Stimulated activated CD8-positive, alpha-beta memory T cell treated with anti-CD3 and anti-CD28 coated beads, Interleukin-7, amount 100 ng/mL, for 48 hours (primary cell): ENCODE measurements at regions not wholly inside any gene's neighbourhood (a gene's known extent, or its start where the extent isn't known, plus 50 kb on each side); places are given as distances from the start of the nearest gene placed in this dataset.
"Not testable (repeated sequence)": the region's sequence is repeated elsewhere in the genome, so short reads cannot be mapped to it uniquely, and the experiment has no call there.

Experiments
- DNase-seq, 2 donors: peaks; one replicate each; pipeline ENCODE4 v3.0.0-alpha.2; 2020; ENCODE audit warnings: low read depth in 1 of 2; ENCODE audit errors: extremely low read depth in 1 of 2

DNA sequence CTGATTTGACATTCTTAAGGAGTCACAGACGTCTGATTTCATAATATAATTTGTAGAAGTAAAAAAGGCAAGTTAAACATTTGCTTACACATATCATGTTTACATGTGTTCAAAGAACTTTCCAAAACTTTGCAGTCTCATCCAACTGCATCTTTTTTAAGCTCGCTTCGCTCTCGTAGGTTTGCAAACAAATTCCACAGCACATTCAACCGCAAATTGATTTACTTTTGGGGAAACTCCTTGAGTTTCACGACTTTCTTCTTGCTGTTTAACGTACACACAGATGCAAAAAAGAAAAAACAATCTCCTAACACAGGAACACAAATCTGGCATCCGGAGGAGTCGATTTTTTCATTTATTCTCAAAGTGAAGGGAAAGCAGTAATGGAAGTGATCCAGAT, 1149.5 kb downstream of the VRK1 start:
- DNase-seq, result no peak

DNA sequence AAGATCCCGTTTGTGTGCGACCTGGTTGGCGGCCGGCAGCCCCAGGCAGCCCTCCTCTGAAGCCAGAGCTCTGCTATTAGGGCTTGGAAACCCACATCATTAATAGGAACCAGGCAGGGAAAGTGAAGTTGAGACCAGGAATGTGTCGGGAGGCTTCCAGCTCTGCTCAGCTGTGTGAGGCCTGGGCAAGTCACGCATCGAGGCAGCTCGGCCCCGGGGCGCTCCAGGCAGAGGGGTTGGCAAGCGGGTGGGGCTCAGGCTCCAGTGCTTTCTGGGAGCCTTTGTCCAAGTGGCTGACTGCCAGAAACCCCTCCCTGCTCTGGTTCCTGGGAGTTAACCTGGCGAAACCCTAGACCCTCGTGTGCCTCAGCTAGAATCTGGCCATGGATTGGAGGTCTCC, 1151.7 kb downstream of the VRK1 start:
- no peak for DNase-seq

DNA sequence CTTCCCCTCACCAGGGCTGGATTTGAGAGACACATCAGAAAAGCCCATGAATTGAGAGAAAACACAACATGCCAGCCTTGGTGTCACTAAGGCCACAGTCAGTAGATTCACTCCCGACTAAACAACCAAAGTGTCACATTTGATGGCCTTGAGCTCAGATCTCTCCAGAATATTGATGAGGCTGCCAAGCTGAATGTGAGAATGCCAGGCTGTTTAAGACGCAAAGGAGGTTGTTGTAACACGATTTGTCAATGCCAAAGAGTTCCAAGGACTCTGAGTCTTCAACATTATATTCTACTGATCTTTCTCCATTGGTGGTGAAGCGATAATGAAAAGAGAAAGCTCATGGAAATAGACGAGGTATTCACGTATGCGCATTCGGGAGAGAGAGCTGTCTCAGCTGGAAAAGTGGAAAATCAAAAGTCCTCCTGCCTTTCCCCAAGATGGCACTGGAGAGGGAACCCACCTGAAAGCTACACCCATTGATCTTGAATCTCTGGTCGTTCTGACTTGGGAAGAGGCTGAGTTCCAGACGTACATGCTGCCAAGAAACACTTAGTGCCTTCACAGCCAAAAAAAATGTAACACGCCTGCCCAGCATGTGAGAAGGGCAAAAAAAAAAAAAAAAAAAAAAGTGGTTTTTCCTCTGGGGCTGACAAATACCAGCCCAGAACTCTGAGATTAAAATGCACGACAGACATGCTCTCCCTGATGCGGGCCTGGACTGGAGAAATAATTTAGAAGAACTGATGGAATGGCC, 1159.6 kb downstream of the VRK1 start:
- no peak for DNase-seq

DNA sequence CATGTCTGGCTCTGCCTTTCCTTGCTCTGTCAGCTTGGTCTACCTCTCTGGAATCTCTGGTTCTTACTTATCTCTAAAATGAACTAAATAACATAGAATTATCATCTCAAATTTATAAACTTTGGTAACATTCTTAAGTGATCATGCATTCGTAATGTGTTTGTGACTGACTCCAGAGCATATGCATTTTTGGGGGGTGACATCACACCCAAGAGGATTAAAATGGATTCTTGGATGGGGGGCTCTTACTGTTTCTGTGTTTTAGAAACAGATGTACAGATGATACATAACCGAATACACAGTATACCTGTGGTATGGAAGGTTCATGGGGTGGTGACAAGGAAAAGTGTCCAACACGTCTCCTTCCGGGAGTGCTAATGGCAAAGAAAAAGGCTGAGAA, 1162.1 kb downstream of the VRK1 start:
- no peak for DNase-seq

DNA sequence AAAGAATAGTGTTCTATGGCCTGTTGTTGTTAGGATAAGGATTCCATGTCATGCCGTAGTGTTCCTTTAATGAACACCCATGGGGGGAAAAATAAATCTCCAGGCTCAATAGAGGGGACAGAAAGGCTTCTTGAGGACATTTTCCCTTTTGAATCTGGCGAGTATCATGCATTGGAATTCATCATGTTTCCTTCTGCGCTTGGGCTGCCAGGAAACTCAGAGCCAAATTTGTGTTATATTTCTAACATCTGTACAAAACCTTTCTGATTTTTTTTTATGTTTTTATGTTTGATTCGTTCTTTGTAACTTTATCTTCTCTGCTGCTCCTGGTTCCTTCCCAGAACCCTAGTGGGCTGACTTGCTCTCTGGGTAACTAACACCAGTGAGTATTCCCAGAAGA, 1163.3 kb downstream of the VRK1 start:
- no peak for DNase-seq

DNA sequence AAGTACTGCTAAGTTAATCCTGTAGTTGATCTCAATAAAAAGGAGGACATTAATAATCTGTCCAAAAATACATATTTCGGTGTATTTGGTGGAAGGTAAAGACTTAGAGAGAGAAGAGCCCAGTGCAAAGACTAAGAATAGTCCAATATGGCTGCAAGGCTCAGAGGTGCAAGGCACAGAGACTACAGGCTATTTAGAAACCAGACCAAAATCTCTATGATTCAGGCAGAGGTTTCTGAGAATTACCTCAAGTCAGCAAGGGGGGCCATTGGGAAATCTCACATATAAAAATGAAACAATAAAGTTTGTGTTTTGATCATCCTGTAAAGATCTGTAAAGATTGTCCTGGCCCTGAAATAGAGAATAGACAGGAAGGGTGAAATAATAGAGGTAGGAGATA, 1173.0 kb downstream of the VRK1 start:
- DNase-seq, result no peak

DNA sequence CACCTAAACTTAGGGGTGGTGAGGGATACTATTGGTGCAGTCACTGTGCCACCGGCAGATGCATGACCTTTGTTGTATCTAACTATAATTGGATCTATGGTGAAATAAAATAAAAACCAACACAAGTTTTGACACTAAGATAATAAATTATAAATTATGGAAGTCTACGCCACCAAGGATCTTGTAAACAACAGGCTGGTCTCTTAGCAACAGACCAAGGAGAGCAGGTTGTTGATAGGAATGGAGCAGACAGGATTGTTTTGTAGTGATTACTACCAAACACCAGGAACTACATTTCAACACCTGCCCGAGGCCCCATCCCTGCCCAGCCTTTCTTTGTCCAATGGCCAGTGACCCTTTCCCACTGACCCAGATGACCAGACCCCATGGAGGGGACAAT, 1178.0 kb downstream of the VRK1 start:
- no peak for DNase-seq

DNA sequence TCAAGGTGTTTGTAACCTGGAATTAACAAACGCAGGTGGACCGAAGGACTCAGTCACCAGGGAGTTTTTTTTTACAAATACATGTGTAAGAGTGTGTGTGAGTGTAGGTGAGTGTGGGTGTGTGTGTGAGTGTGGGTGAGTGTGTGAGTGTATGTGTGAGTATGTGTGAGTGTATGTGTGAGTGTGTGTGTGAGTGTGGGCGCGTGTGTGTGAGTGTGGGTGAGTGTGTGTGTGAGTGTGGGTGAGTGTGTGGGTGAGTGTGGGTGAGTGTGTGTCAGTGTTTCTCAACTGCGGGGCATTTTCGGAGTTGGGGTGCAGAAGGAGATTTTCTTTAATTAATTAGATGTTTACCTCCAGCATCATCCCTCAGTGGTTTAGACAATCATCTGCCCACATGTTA, 1178.8 kb downstream of the VRK1 start:
- DNase-seq, result no peak

DNA sequence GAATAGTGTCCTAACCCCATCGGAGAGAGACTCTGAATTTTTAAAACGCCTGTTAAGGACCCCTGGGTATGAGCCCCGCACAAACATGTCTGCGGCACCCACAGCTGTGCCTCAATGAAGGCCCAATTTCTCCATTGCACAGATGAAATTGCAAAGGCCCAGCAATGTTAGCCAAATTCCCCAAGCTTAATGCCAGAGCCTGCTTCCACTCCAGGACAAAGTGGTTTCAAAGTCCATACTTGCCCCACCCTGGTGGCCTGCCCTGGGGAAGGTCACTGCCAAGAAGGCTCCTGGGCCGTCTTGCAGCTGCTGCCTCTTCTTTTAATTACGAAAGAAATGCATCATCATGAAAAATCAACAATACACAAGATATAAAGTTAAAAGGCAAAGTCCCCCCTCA, 1179.7 kb downstream of the VRK1 start:
- no peak for DNase-seq

DNA sequence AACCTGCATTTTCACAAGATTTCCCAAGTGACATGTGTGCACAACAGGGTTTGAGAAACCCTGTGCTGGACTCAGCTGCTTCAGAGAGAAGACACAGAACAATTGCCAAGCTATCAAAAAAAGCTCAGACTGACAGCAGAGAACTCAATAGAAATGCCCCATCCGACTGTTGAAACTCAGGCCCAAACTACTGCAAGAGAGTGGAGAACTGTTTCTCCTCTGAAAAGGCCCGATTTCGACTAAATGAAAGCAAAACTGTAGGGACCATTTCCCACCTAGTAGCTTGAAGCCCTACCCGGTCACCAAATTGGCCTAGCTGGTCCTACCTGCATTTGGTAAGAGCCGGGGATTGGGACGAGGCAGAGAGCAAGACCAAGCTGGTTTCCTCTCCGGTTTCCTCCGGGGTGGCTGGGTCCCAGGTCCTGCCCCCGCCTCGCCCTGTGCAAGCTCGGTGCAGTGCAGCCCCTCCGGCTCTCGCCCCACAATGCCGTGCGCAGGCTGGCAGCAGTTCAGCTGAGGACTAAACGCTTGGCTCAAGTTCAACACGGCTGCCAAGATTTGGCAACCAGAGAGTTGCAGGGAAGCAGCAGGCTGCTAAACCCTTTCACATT, 1180.6 kb downstream of the VRK1 start:
- DNase-seq, result peak; percentile 61 to 78

DNA sequence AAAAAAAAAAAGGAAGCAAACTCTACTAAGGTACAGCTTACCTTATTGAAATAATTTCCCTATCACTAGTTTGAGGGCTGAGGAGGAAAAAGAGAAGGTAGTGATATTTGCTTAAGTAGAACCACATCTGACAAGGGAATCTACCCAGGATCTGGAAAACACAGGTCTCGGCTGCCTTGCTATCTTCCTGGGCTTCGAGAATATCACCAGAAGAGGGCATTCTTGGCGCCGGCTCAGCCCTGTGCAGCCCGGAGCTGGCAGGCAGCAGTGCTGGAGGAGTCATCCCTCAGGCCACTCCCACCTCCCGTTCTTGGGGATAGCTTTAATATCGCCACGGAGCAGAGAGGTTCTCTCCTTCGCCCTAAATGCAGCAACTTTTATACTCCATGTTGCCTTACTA, 1181.2 kb downstream of the VRK1 start:
- peak; percentile 50 to 79 for DNase-seq

DNA sequence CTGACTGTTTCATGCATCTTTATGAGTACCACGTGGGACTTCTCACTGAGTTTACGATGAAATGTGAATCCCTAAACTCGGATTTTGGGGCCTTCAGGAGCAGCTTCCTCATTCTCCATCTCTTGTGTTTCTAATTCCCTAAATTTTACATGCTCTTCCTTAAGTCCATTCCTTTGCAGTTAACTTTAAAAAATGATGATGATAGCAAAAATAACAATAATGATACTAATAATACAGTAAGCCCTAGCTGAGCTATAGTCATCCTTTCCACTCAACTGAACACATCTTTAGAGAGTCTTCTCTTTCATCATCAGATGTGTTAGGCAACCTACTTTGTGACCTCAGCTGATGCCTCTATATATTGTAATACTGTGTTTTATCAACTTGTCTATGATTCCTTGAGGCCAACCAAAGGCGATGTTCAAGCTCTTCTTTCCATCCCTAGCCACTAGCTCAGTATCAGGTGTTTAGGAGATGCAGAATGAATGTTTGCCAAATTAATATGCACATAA, 1196.4 kb downstream of the VRK1 start:
- DNase-seq, result no peak

DNA sequence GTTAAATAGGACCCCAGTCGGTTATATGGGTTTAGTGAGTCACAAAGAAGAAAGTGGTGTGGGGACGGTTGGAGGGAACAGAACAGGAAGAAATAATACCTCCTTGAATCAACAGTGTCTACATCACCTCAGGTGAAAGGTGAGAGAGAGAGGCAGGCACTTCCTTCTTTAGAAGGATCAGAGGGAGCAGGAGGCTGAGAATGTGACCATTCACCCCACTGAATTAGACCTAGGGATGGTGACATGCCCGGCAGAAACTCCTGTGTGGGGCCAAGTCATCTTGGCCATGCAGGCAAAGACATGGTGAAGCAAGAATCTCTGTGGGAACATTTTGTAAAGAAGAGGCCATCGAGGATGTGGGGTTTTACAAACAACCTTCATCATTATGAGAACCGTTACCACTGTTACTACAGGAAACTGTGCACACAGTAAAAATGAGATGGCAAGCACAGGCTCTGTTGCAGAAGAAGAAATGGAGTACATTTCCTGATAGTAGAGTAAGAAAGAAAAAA, 1196.9 kb downstream of the VRK1 start:
- no peak for DNase-seq

DNA sequence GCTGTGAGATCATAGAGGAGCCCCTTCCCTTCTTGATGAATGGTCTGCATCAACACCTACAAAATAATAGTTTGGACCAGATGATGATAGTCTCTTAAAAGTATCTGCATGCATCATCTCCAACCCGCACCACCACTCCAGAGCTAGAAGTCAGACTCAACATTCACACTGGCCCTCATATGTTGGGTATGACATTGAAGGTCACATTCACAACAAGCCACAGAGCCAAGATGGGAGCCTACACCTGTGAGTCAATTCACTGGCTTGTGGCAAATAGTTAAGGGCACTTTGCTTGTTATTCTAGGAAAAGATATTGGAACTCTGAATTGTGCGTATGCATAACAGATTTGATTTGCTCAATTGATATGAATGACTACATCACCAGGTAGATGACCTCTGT, 1197.9 kb downstream of the VRK1 start:
- DNase-seq, result no peak

DNA sequence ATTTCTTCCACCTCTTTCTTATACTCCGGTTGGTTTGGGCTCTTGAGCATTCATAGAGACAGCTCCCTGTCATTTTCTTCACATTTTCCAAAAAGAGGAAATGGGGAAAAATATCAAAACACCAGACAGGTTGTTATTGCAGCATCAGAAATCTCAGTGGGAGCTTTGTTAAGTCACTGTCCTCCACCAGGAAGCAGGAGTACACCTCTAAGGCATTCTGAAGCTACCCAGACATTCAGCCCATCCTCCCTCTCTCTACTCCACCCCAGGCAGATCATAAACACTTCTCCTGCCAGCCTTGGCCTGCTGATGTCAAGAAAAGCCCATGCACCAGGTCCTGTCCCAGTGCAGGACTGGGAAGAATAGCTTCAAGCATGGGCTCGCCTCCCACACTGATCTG, 1198.3 kb downstream of the VRK1 start:
- no peak for DNase-seq

DNA sequence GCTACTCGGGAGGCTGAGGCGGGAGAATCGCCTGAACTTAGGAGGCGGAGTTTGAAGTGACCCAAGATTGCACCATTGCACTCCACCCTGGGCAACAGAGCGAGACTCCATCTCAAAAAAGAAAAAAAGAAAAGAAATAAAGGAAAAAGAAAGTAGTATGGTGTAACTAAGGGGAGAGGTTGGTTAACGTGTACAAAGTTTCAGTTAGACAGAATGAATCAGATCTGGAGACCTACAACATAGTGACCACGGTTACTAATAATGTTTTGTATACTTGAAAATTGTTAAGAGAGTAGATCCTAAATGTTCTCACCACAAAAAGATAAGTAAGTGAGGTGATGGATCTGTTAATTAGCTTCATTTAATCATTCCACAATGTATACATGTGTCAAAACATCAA, 1208.8 kb downstream of the VRK1 start:
- no peak for DNase-seq

DNA sequence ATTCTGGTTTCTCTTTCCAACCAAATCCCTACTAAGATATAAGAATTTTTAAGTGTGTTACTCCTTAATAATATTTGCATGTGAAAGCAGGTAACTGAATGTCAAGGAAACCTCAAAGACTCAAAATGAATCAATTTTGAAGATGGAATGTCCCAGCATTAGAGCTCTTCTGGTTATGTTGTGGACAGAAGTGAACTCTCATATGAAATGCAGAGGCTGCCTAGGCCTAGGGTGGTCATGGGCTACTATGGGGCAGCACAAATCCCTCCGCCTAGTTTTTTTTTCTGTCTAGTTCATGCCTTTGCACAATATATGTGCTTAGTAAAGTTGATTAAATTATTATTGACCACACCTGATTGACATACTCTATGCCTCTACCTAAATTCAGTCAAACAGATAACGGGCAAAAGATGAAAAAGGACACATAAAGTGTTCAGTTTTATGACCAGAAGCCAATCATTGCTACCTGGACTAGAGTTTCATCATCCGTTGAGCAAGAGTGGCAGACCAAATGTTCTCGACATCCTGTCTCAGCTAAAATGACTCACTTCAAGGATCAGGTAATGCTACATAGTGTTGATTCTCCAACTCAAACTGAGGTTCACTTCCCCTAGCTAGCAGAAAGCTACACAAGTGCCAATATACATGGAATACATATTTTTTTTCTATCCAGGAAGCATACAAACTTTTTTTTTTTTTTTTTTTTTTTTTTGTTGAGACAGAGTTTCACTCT, 1211.4 kb downstream of the VRK1 start:
- no peak for DNase-seq

DNA sequence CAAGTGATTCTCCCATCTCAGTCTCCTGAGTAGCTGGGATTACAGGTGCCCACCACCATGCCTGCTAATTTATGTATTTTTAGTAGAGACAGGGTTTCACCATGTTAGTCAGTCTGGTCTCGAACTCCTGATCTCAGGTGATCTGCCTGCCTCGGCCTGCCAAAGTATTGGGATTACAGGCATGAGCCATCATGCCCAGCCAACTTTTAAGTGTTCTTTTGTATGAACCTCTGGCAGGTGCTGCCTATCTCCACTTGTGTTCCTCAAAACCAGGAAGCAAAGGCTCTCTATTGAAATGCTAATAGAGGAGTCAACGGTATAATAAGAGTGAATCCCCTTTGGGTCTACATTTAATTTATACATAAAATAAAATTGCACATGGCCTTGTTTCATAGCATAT, 1212.0 kb downstream of the VRK1 start:
- DNase-seq, result not testable (repeated sequence)

DNA sequence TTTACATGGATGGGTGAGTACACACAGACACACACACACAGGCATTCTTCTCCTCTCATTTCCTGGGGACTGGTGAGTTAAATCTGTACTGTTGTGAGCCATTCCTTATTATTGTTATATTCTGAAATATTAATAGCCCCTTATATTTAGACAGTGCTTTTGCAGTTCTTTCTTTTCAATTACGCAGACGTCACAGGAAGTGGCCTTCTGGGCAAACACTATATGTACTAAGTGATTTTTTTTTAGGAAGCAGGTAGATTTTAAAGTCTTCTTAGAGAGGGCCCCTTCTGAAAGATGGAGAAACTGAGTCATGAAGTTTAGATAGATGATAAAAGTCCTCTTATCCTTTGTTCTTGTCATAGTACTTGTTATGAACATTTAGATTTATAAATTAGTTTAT, 1213.6 kb downstream of the VRK1 start:
- DNase-seq, result no peak

DNA sequence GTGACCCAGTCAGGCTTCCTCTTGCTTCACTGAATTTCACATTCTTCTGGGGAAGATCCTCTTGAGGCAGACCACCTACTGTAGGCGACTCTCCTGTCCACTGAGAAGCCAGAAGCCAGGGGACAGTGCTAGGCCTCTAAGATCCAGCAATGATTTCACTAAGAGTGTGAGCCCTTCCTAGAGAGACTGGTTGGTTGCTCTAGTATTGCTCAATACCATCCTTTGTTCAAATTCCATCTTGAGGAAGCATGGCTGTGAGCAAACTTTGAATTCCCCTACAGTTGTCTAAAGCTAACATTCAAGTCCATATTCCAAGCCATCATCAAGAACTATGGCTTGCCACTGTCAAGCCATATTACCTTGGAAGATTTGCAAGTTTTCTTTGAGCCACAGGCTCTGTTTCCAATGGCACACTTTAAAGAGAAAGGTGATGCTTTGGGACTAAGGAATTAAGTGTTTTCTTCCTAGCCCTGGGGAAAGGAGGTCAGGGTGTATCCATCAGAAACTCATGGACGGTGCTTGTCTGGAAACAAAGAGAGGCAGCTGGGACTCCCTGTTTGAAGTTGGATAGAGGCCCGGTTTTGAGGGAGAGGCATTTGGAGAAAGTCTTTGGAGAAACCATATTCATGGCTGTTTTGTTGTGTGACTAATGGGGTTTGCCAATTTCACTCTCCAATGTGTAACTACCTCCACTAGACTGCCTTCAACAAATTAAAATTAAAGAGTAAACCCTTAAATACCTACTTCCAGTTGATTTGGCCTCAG, 1217.9 kb downstream of the VRK1 start:
- no peak for DNase-seq

DNA sequence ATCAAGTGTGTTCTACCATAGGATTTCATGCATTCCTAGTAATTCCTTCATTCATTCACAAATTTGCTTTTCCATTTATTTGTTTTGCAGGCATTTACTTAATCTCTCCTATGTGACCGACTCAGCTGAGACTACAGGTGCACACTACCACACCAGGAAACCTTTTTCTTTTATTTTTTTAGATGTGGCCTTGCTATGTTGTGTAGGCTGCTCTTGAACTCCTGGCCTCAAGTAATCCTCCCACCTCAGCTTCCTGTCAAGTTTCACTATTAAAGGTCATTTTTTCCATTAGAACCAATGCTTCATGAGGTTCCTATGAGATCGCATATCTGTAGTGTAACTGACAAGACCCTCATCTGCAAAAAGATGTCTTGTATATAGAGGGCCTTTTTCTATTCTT, 1218.7 kb downstream of the VRK1 start:
- no peak for DNase-seq
